ENCODE measurements at regions not wholly inside any gene's neighbourhood (a gene's known extent, or its start where the extent isn't known, plus 50 kb on each side); places are given as distances from the start of the nearest gene placed in this dataset.

DNA sequence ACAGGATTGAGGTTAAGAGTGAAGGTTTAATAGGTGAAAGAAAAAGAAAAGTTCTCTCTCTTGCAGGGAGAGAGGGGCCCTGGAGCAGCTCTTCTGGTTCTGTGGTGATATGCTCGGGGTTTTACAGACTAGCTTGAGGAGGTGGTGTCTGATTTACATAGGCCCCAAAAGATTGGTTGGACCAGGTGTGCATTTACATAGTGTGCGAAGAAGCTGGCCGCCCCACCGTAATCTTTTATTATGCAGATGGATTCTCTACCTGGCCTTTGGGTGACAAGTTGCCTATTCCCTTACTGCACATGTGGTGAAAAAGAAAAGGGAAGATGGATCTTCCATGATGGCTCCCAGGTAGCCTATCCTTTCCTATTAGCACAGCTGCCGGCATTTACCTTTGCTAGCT lies 219.9 kb upstream of the GRIA4 start:
- no peak for TF ChIP-seq POLR2A (IDR thresholded peaks at IDR 0.05)
- TF ChIP-seq, protein P1, sequence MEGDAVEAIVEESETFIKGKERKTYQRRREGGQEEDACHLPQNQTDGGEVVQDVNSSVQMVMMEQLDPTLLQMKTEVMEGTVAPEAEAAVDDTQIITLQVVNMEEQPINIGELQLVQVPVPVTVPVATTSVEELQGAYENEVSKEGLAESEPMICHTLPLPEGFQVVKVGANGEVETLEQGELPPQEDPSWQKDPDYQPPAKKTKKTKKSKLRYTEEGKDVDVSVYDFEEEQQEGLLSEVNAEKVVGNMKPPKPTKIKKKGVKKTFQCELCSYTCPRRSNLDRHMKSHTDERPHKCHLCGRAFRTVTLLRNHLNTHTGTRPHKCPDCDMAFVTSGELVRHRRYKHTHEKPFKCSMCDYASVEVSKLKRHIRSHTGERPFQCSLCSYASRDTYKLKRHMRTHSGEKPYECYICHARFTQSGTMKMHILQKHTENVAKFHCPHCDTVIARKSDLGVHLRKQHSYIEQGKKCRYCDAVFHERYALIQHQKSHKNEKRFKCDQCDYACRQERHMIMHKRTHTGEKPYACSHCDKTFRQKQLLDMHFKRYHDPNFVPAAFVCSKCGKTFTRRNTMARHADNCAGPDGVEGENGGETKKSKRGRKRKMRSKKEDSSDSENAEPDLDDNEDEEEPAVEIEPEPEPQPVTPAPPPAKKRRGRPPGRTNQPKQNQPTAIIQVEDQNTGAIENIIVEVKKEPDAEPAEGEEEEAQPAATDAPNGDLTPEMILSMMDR (IDR thresholded peaks at IDR 0.05) = no peak
- DNase-seq = no peak
- peaks cover 0 to 6% (median 0%) of the 10 kb centered on the region in 3 donors for H3K9me3 ChIP-seq (replicated peaks in 1 of 3)
- no peak overlapping the region for H3K4me3 ChIP-seq
- H3K36me3 ChIP-seq (replicated peaks in 1 of 2) = no peaks in the 10 kb centered on the region
- intact Hi-C loops (cut with DNase I) = no loop called here
- H3K4me1 ChIP-seq (replicated peaks in 1 of 2) = no peaks in the 10 kb centered on the region
- H3K27me3 ChIP-seq = no peaks in the 10 kb centered on the region
- no peak overlapping the region for H3K27ac ChIP-seq
- WGBS, 4 donors = 79 to 93% (median 90%) methylated on average over 5 of the region's 5 CpGs

DNA sequence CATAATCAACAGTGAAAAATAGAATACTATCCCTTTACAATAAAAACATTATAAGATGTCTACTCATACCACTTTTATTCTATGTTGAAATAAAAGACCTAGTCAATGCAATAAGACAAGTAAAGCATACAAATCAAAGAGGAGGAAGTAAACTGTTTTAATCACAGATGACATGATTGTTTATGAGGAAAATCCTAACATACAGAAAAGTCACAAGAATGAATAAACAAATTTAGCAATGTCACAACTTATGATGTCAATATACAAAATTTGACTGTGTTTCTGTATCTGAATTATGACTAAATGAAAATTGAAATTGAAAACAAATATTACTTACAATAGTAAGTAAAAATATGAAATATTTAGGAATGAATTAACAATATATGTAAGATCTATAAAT lies 221.9 kb upstream of the GRIA4 start:
- Histone ChIP-seq H3K4me1 (replicated peaks in 1 of 2) (no peaks in the 10 kb centered on the region), H3K4me3 (no peak overlapping the region), H3K27me3 (no peaks in the 10 kb centered on the region), H3K27ac (no peak overlapping the region), H3K36me3 (replicated peaks in 1 of 2) (no peaks in the 10 kb centered on the region), H3K9me3 (replicated peaks in 1 of 3) (no peaks in the 10 kb centered on the region)
- TF ChIP-seq, protein P1 (IDR thresholded peaks at IDR 0.05) = no peak
- no peak for TF ChIP-seq POLR2A (IDR thresholded peaks at IDR 0.05)
- no peak for DNase-seq
- intact Hi-C loops (cut with DNase I) = no loop called here

DNA sequence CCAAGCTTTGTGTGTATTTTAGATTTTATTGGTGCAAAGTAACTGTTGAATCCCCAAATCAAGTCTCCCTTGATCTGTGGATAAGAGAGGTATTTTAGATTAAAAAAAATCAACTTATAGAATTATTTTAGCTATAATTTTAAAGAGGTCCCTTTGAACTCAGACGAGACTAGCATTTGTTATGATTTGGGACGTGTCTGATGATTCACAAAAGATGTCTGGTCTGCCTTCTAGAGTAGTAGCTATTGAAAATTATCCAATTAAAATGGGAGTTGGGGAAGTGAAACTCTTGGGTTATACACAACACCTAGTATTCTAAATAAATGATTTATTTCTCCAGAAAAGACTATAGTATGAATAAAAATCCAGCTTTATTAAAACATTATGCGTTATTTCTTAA lies 227.9 kb upstream of the GRIA4 start:
- DNase-seq = no peak
- Histone ChIP-seq H3K4me3 (no peak overlapping the region), H3K4me1 (replicated peaks in 1 of 2) (no peaks in the 10 kb centered on the region), H3K36me3 (replicated peaks in 1 of 2) (no peaks in the 10 kb centered on the region), H3K27me3 (no peaks in the 10 kb centered on the region), H3K27ac (no peak overlapping the region), H3K9me3 (replicated peaks in 1 of 3) (no peaks in the 10 kb centered on the region)
- intact Hi-C loops (cut with DNase I) = no loop called here
- TF ChIP-seq POLR2A (IDR thresholded peaks at IDR 0.05) = no peak
- TF ChIP-seq, protein P1 (IDR thresholded peaks at IDR 0.05) = no peak
- WGBS, 4 donors = 64 to 70% (median 65%) methylated on average over 3 of the region's 3 CpGs

DNA sequence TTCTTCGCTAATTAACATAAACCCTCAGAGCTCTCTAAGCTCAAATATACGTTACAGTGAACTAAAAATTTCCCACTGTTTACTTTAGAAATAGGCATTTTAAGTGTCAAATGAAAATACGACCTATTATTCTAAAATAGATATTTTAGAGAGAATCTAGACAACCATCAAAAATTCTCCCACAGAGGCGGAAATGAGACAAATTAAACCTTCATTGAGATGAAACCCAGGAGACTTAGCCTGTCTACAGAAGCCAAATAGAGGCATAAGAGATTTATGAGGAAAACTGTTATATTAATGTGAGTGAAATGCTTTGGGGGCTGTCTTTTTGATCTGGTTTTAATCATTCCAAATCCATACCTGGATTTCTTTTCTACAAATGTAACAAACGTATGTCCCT lies 232.0 kb upstream of the GRIA4 start:
- H3K27me3 ChIP-seq = no peaks in the 10 kb centered on the region
- no peaks in the 10 kb centered on the region for H3K4me1 ChIP-seq (replicated peaks in 1 of 2)
- H3K36me3 ChIP-seq (replicated peaks in 1 of 2) = no peaks in the 10 kb centered on the region
- intact Hi-C loops (cut with DNase I) = no loop called here
- no peak for DNase-seq
- WGBS, 4 donors = 70 to 80% (median 78%) methylated on average over 5 of the region's 5 CpGs
- H3K4me3 ChIP-seq = no peak overlapping the region
- no peak overlapping the region for H3K27ac ChIP-seq
- no peaks in the 10 kb centered on the region for H3K9me3 ChIP-seq (replicated peaks in 1 of 3)
- TF ChIP-seq, protein P1 (IDR thresholded peaks at IDR 0.05) = no peak
- TF ChIP-seq POLR2A (IDR thresholded peaks at IDR 0.05) = no peak
